ENCODE measurements at regions not wholly inside any gene's neighbourhood (a gene's known extent, or its start where the extent isn't known, plus 50 kb on each side); places are given as distances from the start of the nearest gene placed in this dataset.

- TF ChIP-seq CTCF (IDR thresholded peaks at IDR 0.05) (no peak), POLR2A (IDR thresholded peaks at IDR 0.05) (no peak)
These were observed 253.9 kb downstream of the GLUD2 start for GRCh38 chrX:121301356-121301755.
